HepG2 (cell line): ENCODE measurements at regions not wholly inside any gene's neighbourhood (a gene's known extent, or its start where the extent isn't known, plus 50 kb on each side); places are given as distances from the start of the nearest gene placed in this dataset.

Experiments
- CTCF ChIP-seq: sonication (generic); formaldehyde crosslinking; IDR thresholded peaks from 2 replicates; pipeline ENCODE4 v1.5.0; 2020; ENCODE audit warnings: mild to moderate bottlenecking, missing genetic modification reagents, moderate library complexity
- MAFF ChIP-seq: IDR thresholded peaks from 2 replicates; pipeline ENCODE4 v1.6.1; 2011; ENCODE audit warnings: low read depth, low read length, improper control_type of control experiment
- TCF7 ChIP-seq: sonication (generic); IDR thresholded peaks from 2 replicates; pipeline ENCODE4 v1.6.1; 2016; ENCODE audit warnings: antibody characterized with exemption, low read depth
- ZNF598 ChIP-seq: sonication (generic); formaldehyde crosslinking; IDR thresholded peaks from 2 replicates; pipeline ENCODE4 v1.5.1; 2020; ENCODE audit warnings: mild to moderate bottlenecking, missing genetic modification reagents, borderline replicate concordance
- TF ChIP-seq, protein P1 (sequence below): sonication (generic); formaldehyde crosslinking; IDR thresholded peaks from 2 replicates; pipeline ENCODE4 v1.4.0; 2020; ENCODE audit warnings: missing genetic modification reagents

DNA sequence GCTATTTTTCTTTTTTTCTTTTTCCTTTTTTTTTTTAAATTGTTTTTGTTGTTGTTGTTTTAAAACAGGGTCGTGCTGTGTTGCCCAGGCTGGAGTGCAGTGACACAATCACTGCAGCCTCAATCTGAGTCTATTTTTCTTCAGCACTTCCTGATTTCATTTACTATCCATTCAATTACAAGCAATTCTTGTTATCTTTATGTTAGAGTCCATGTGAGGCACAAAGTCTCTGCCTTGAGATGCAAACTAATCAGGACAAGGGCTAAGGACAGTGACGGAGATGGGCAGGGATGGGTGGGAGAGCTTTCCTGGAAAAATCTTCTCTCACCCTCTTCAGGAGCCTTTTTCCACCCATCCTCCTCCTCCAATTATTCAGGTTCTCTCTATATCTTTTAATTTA lies 157.3 kb upstream of the AUTS2 start:
- TF ChIP-seq CTCF (CRISPR knock-in tag) (no peak), ZNF598 (CRISPR knock-in tag) (no peak), MAFF (no peak), TCF7 (no peak)
- TF ChIP-seq, protein P1, sequence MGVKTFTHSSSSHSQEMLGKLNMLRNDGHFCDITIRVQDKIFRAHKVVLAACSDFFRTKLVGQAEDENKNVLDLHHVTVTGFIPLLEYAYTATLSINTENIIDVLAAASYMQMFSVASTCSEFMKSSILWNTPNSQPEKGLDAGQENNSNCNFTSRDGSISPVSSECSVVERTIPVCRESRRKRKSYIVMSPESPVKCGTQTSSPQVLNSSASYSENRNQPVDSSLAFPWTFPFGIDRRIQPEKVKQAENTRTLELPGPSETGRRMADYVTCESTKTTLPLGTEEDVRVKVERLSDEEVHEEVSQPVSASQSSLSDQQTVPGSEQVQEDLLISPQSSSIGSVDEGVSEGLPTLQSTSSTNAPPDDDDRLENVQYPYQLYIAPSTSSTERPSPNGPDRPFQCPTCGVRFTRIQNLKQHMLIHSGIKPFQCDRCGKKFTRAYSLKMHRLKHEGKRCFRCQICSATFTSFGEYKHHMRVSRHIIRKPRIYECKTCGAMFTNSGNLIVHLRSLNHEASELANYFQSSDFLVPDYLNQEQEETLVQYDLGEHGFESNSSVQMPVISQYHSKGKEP (CRISPR knock-in tag), result no peak
